Muscle of back (tissue), 3 donors: ENCODE measurements at regions not wholly inside any gene's neighbourhood (a gene's known extent, or its start where the extent isn't known, plus 50 kb on each side); places are given as distances from the start of the nearest gene placed in this dataset.
A peak's percentile ranks its signal among the peaks of the same experiment; 100 is the strongest.
"Not testable (repeated sequence)": the region's sequence is repeated elsewhere in the genome, so short reads cannot be mapped to it uniquely, and the experiment has no call there.

Experiments used
- DNase-seq, 3 donors: peaks; one replicate each; pipeline versions ENCODE4 v3.0.0 to v3.0.0-alpha.2; 2013

GRCh38 chr17:70582777-70583176, 413.4 kb downstream of the KCNJ2 start:
- DNase-seq = no peak

- DNase-seq = no peak
Measured at GRCh38 chr17:70584255-70584654, 414.9 kb downstream of the KCNJ2 start.

- DNase-seq = no peak
Measured at GRCh38 chr17:70588003-70588402, 418.7 kb downstream of the KCNJ2 start.

GRCh38 chr17:70597774-70598173, 428.4 kb downstream of the KCNJ2 start:
- DNase-seq = no peak

GRCh38 chr17:70599198-70599597, 429.9 kb downstream of the KCNJ2 start:
- DNase-seq = no peak

GRCh38 chr17:70599945-70600344, 430.6 kb downstream of the KCNJ2 start:
- DNase-seq = not testable (repeated sequence)

- no peak for DNase-seq
Measured at GRCh38 chr17:70603226-70603625, 433.9 kb downstream of the KCNJ2 start.

GRCh38 chr17:70604854-70605253, 435.5 kb downstream of the KCNJ2 start:
- no peak for DNase-seq

- peak in 1 of 3 donors; percentile 36 for DNase-seq
Measured at GRCh38 chr17:70606086-70606485, 436.8 kb downstream of the KCNJ2 start.

- no peak for DNase-seq
Measured at GRCh38 chr17:70608193-70608592, 438.9 kb downstream of the KCNJ2 start.

GRCh38 chr17:70608957-70609356, 439.6 kb downstream of the KCNJ2 start:
- DNase-seq = no peak

GRCh38 chr17:70609566-70609965, 440.2 kb downstream of the KCNJ2 start:
- DNase-seq = no peak

GRCh38 chr17:70610161-70610560, 440.8 kb downstream of the KCNJ2 start:
- no peak for DNase-seq

GRCh38 chr17:70613681-70614080, 444.3 kb downstream of the KCNJ2 start:
- no peak for DNase-seq

GRCh38 chr17:70615831-70616230, 446.5 kb downstream of the KCNJ2 start:
- no peak for DNase-seq

- peak in 1 of 3 donors; percentile 37 for DNase-seq
Measured at GRCh38 chr17:70618641-70619040, 449.3 kb downstream of the KCNJ2 start.

- peak; percentile 40 to 71 (median 59) for DNase-seq
Measured at GRCh38 chr17:70621566-70621965, 452.2 kb downstream of the KCNJ2 start.

GRCh38 chr17:70622368-70623260, 453.3 kb downstream of the KCNJ2 start:
- DNase-seq = peak; percentile 36 to 66 (median 38)

- DNase-seq = no peak
Measured at GRCh38 chr17:70624211-70624610, 454.9 kb downstream of the KCNJ2 start.

GRCh38 chr17:70629902-70630301, 460.6 kb downstream of the KCNJ2 start:
- DNase-seq = peak in 1 of 3 donors; percentile 39

- peak; percentile 42 to 75 (median 66) for DNase-seq
Measured at GRCh38 chr17:70636517-70637133, 467.3 kb downstream of the KCNJ2 start.

GRCh38 chr17:70642059-70642458, 472.7 kb downstream of the KCNJ2 start:
- no peak for DNase-seq

- DNase-seq = no peak
Measured at GRCh38 chr17:70644096-70644495, 474.8 kb downstream of the KCNJ2 start.
